ENCODE measurements at regions not wholly inside any gene's neighbourhood (a gene's known extent, or its start where the extent isn't known, plus 50 kb on each side); places are given as distances from the start of the nearest gene placed in this dataset.

DNA sequence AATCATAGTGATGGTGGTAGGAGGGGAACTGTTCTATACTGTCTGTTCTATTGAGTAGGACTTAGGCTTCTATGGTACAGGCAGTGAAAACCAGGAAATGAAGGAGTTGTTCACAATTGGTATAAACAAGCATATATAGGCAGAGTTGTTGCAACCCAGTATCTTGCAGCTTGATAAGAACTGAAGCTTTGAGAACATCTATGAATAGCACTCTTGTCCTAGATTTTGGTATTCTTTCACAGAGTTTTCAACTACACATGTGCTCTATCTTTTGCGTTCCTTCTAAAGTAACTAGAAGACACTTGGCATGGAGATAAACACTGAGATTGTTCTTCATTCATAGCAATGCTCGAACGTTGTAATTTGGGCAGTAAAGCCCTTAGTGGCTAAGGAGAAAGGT, 91.8 kb downstream of the KCNJ2 start:
- Histone ChIP-seq H3K4me1 (ENCODE audit: control insufficient read depth, insufficient read depth, low read length) (no peaks in the 10 kb centered on the region), H2AFZ (replicated peaks; ENCODE audit: low read length, poor library complexity) (no peak overlapping the region), H3K14ac (replicated peaks; ENCODE audit: low read depth, low read length) (no peak overlapping the region), H2AK9ac (replicated peaks; ENCODE audit: low read depth, low read length, poor library complexity) (no peak overlapping the region), H3K56ac (ENCODE audit: extremely low read depth, insufficient read depth, low read length) (no peak overlapping the region), H4K5ac (ENCODE audit: low read depth, low read length) (no peak overlapping the region), H4K91ac (ENCODE audit: insufficient read depth, low read depth, low read length) (no peak overlapping the region), H2BK120ac (ENCODE audit: low read depth, low read length) (no peak overlapping the region), H3K27me3 (ENCODE audit: control insufficient read depth, insufficient read depth, low read length) (no peaks in the 10 kb centered on the region; the same call in 1 of the 2 replicates), H2BK15ac (ENCODE audit: low read depth, low read length) (no peak overlapping the region), H3K27ac (ENCODE audit: insufficient read depth, low read length) (no peak overlapping the region), H3K4me3 (ENCODE audit: insufficient read depth, low read depth, low read length) (no peak overlapping the region), H2BK20ac (ENCODE audit: low read depth, low read length) (no peak overlapping the region), H4K8ac (ENCODE audit: low read depth in 2 of 2, low read length in 2 of 2) (no peak overlapping the region), H2BK5ac (ENCODE audit: low read depth, low read length, poor library complexity, severe bottlenecking) (no peak overlapping the region), H3K9ac (ENCODE audit: low read depth, low read length) (no peak overlapping the region), H3K36me3 (ENCODE audit: control insufficient read depth, insufficient read depth, low read length) (no peaks in the 10 kb centered on the region), H3K9me1 (ENCODE audit: insufficient read depth, low read length) (no peaks in the 10 kb centered on the region), H2AK5ac (ENCODE audit: low read depth, low read length) (no peak overlapping the region), H3K4me2 (ENCODE audit: low read depth, low read length) (no peak overlapping the region), H3K9me3 (ENCODE audit: control insufficient read depth, insufficient read depth, low read length) (no peaks in the 10 kb centered on the region), H3K79me1 (ENCODE audit: low read depth in 1 of 2, low read length in 2 of 2) (no peaks in the 10 kb centered on the region), H3K18ac (ENCODE audit: low read depth, low read length) (no peak overlapping the region), H4K20me1 (ENCODE audit: insufficient read depth, low read length) (no peaks in the 10 kb centered on the region), H3K23ac (ENCODE audit: low read depth, low read length) (no peak overlapping the region), H3K4ac (ENCODE audit: low read depth, low read length) (no peak overlapping the region)
- in situ Hi-C loops (cut with MboI; ENCODE audit: low sequenced_read_pairs) = no loop called here
- ChIA-PET CTCF (no interaction called here), POLR2A (ENCODE audit: unreplicated experiment) (no interaction called here)
- TF ChIP-seq MAZ (IDR thresholded peaks at IDR 0.05; ENCODE audit: borderline replicate concordance, low read depth, low read length) (no peak), CHD1 (IDR thresholded peaks at IDR 0.05; ENCODE audit: low read depth, low read length) (no peak), MXI1 (IDR thresholded peaks at IDR 0.05; ENCODE audit: borderline replicate concordance, low read depth, low read length) (no peak), RFX5 (IDR thresholded peaks at IDR 0.05; ENCODE audit: low read depth, low read length) (no peak), BHLHE40 (IDR thresholded peaks at IDR 0.05; ENCODE audit: low read depth, low read length) (no peak)
- no TSS peak for BruUV-seq (replicated peaks)
- WGBS, 2 experiments (ENCODE audit: extremely low coverage in 2 of 2, insufficient read length in 1 of 2) = 60% methylated on average over 1 of the region's 3 CpGs; no CpG with 5 or more reads in 1 of the 2 experiments
- ATAC-seq (ENCODE audit: low read depth) (no peak), DNase-seq (no peak)
- dilution Hi-C loops (cut with HindIII; ENCODE audit: low sequenced_read_pairs, unreplicated experiment) = no loop called here
- intact Hi-C loops (cut with micrococcal nuclease) = no loop called here

Data from IMR-90 (cell line).